A673 (cell line): ENCODE measurements at regions not wholly inside any gene's neighbourhood (a gene's known extent, or its start where the extent isn't known, plus 50 kb on each side); places are given as distances from the start of the nearest gene placed in this dataset.

Source experiments
- BruUV-seq: library from RNA; stranded (reverse); fragments of 400-500 nt; replicated peaks from 2 replicates; lab custom pipeline; 2021; lab: Mats Ljungman, UMichigan
- CTCF ChIA-PET: fragments of 300-600 bp; sonication (Branson Sonifier 250); formaldehyde crosslinking; loops from one replicate; lab custom pipeline; 2022; ENCODE audit warnings: antibody characterized with exemption; lab: Charles Lee
- POLR2A ChIA-PET: fragments of 300-600 bp; sonication (Branson Sonifier 250); formaldehyde crosslinking; loops from one replicate; lab custom pipeline; 2022; ENCODE audit warnings: antibody characterized with exemption; ENCODE audit not compliant: low non-redundant PET; lab: Charles Lee
- DNase-seq: peaks from one replicate; pipeline ENCODE4 v3.0.0-alpha.2; 2015; ENCODE audit warnings: low spot score
- H3K27ac ChIP-seq: fragments of 200-600 bp; sonication (generic); 2 replicates; pipeline ENCODE4 v1.5.1; 2016; ENCODE audit warnings: mixed run types, low read depth, mild to moderate bottlenecking, mixed read lengths, antibody characterized with exemption, low read length; ENCODE audit not compliant: poor library complexity, severe bottlenecking
- H3K27me3 ChIP-seq: fragments of 200-600 bp; sonication (generic); replicated peaks from 2 replicates; pipeline ENCODE4 v1.6.1; 2017; ENCODE audit warnings: mixed run types, low read depth, mild to moderate bottlenecking, mixed read lengths, antibody characterized with exemption, low read length; ENCODE audit not compliant: insufficient read depth, poor library complexity
- H3K36me3 ChIP-seq: fragments of 200-600 bp; sonication (generic); 2 replicates; pipeline ENCODE4 v1.6.1; 2016; ENCODE audit warnings: mixed run types, mild to moderate bottlenecking, mixed read lengths, antibody characterized with exemption, low read length; ENCODE audit not compliant: insufficient read depth, poor library complexity, severe bottlenecking
- H3K4me1 ChIP-seq: fragments of 200-600 bp; sonication (generic); 2 replicates; pipeline ENCODE4 v1.6.1; 2017; ENCODE audit warnings: mixed run types, mild to moderate bottlenecking, mixed read lengths, antibody characterized with exemption, low read length; ENCODE audit not compliant: insufficient read depth, poor library complexity, severe bottlenecking
- H3K4me3 ChIP-seq: fragments of 200-600 bp; sonication (generic); 2 replicates; pipeline ENCODE4 v1.5.1; 2016; ENCODE audit warnings: low read depth, mixed run types, mild to moderate bottlenecking, mixed read lengths, low read length; ENCODE audit not compliant: poor library complexity, severe bottlenecking
- H3K9me3 ChIP-seq: fragments of 200-600 bp; sonication (generic); 2 replicates; pipeline ENCODE4 v1.6.1; 2016; ENCODE audit warnings: mixed run types, low read depth, mild to moderate bottlenecking, mixed read lengths, antibody characterized with exemption, low read length; ENCODE audit not compliant: poor library complexity, severe bottlenecking
- CTCF ChIP-seq: fragments of 300-800, 200-600 bp; sonication (generic); conservative IDR thresholded peaks from 2 replicates; pipeline ENCODE4 v1.5.1; 2017; ENCODE audit warnings: low read depth, mild to moderate bottlenecking, antibody characterized with exemption, low read length, moderate library complexity, mixed read lengths
- EZH2 ChIP-seq: fragments of 200-600 bp; sonication (generic); IDR thresholded peaks from 2 replicates; pipeline ENCODE4 v1.6.1; 2017; ENCODE audit warnings: borderline replicate concordance, low read depth, mild to moderate bottlenecking, mixed read lengths, antibody characterized with exemption, low read length; ENCODE audit not compliant: poor library complexity, severe bottlenecking
- intact Hi-C: fragments of 100-400 bp; cut with micrococcal nuclease; formaldehyde crosslinking; loops from one replicate; pipeline ENCODE4 v1.10.0; 2022; ENCODE audit not compliant: unreplicated experiment

GRCh38 chr2:60154142-60154541 lies 399.3 kb downstream of the BCL11A start:
- TF ChIP-seq CTCF (no peak), EZH2 (no peak)
- ChIA-PET POLR2A (no interaction called here), CTCF (no interaction called here)
- no peaks in the 10 kb centered on the region for H3K9me3 ChIP-seq
- DNase-seq, result no peak
- intact Hi-C loops, result no loop called here
- H3K4me3 ChIP-seq, result no peak overlapping the region
- H3K4me1 ChIP-seq, result no peaks in the 10 kb centered on the region
- no peak overlapping the region for H3K27ac ChIP-seq
- no TSS peak for BruUV-seq
- H3K27me3 ChIP-seq, result no peaks in the 10 kb centered on the region
- no peaks in the 10 kb centered on the region for H3K36me3 ChIP-seq

GRCh38 chr2:60152226-60152833 lies 401.1 kb downstream of the BCL11A start:
- Histone ChIP-seq H3K27ac (no peak overlapping the region), H3K27me3 (no peaks in the 10 kb centered on the region), H3K9me3 (no peaks in the 10 kb centered on the region), H3K4me3 (no peak overlapping the region), H3K4me1 (no peaks in the 10 kb centered on the region), H3K36me3 (no peaks in the 10 kb centered on the region)
- POLR2A ChIA-PET, result no interaction called here
- no TSS peak for BruUV-seq
- CTCF ChIA-PET, result no interaction called here
- DNase-seq, result peak; percentile 45
- intact Hi-C loops, result no loop called here
- TF ChIP-seq EZH2 (no peak), CTCF (peak; percentile 71)

DNA sequence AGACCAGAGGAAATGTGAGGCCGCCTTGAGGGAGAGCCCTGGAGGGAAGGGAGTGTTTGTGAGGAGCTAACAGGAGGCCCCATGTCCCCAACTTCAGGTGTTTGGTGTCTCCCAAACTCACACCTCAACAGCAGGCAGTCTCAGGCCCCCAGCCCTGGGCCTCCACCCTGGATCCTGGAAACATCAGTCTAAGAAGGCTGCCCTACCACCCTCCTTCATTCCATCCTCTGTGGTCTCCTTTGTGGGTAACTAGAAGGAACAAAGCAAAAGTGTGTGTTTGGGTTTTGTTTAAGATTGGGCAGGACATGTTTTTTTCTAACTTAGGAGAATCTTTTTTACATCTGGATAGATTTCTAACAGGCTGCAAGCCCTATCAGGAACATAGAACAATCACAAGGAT lies 404.3 kb downstream of the BCL11A start:
- POLR2A ChIA-PET, result no interaction called here
- no TSS peak for BruUV-seq
- intact Hi-C loops, result no loop called here
- Histone ChIP-seq H3K9me3 (no peaks in the 10 kb centered on the region), H3K4me1 (no peaks in the 10 kb centered on the region), H3K4me3 (no peak overlapping the region), H3K27me3 (no peaks in the 10 kb centered on the region), H3K36me3 (no peaks in the 10 kb centered on the region), H3K27ac (no peak overlapping the region)
- CTCF ChIA-PET, result no interaction called here
- TF ChIP-seq CTCF, result no peak
- no peak for TF ChIP-seq EZH2
- DNase-seq, result no peak
